RPMI7951 (cell line): ENCODE measurements at regions not wholly inside any gene's neighbourhood (a gene's known extent, or its start where the extent isn't known, plus 50 kb on each side); places are given as distances from the start of the nearest gene placed in this dataset.

Source experiments
- DNase-seq: peaks from one replicate; pipeline ENCODE4 v3.0.0-alpha.2; 2012; ENCODE audit warnings: low read depth

- DNase-seq, result no peak
Measured at GRCh38 chr18:57202881-57203280, 56.0 kb downstream of the BOD1L2 start.

DNA sequence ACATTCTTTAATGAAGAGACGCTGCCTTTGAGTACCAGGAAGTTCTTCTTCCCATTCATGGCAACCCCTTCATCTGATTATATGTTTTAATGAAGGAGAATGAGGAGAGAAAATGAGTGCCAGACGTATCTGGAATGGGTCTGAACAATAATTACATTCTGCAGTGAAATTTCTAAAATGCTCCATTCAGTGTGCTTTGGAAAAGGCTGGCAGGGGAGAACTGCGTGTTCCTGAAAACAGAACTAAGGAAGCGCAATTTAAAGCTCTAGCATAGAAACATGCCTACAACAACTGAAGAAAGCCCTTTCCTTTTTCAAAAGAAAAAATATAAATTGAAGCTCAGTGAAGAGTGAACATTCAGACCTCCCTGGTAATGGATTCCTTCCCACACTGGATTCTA, 58.8 kb downstream of the BOD1L2 start:
- DNase-seq, result no peak

- DNase-seq, result no peak
Measured at GRCh38 chr18:57207124-57207916, 60.4 kb downstream of the BOD1L2 start.

DNA sequence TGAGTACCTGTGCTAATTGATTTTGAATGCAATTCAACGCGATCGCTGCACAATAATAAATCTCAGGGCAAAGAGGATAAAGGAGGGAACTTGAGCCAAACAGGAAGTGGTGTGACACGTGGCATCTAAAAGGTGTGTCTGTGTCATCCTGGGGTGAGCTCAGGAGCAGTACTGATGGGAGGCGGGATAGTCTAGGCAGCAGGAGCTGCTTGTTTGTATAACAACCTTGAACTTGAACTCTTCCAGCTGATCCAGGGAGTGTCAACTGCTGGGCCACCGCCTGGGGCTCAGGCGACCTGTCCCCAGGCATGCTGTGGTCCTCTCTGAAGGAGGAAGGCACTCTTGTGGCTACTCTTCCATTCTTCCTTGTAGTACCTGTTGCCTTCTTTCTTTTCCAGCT, 61.2 kb downstream of the BOD1L2 start:
- DNase-seq, result no peak

DNA sequence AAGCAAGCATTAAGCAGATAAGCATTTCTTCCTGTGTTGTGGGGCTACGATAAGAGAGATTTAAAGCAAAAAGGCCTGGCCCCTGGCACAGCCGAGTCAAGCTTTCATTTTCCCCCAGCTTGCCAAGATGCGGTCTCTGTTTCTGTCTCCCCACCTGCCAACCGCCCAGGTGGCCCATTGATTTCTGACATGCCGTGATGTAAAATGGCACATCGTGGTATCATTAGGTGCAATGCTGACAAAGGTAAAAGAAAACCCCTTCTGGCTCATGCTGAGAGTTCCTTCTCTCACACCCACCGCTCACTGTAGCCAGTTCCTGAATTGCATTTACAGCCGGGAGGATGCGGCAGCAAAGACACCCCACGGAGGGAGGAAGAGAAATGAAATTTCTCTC, 62.8 kb downstream of the BOD1L2 start:
- no peak for DNase-seq

DNA sequence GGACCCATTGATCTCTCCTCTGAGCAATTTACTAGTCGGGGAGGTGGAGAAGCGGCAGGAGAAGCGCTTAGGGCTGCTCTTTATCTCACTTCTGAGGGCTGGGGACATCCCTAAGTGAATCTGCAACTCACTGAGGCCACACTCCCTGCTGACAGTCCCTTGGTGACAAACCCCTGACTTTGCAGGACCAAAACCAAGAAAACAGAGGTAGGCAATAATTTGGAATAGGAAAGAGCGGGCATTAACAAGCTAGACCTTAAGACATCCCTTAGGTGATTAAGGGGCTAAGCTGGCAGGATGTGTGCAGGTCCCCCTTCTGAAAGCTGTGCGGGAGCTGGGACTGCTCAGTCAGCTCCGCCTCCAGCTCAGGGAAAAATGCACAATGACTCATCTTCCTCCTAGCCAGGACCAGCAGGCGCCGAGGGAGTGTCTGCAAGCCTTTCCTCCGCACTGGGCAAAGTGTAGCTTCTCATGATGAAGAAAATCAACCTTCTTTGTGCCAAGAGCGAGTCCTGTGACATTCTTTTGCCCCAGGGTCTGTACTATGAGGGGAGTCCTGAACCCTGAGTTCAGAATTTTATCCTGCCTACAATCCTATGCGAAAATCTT, 63.3 kb downstream of the BOD1L2 start:
- peak; percentile 80 for DNase-seq

DNA sequence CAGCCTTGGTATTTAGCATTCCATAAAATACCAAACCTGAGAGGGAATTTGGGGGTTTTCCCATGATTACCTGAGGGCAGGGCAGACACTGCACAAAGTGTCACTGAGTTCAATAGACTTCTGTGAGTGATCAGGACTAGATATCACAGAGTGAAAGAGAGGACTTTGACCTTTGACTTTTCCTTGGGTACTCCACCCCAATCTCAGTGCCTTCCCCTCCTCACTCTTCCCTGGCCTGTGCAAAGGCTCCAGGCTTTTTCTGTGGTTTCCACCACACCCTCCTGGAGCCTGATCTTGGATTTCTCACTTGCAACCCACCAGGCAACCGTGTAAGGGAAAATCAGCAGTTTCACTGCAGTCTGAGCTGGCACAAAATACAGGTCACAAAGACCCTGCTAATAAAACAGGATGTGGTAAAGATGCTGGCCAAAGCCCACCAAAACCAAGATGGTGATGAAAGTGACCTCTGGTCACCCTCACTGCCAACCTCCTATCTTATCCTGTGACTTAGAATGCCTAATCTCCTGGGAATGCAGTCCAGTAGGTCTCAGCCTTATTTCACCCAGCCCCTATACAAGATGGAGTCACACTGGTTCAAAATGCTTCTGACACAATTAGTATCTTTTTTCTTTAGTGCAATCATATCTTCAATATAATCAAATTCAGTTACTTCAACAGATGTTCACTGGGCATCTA, 64.0 kb downstream of the BOD1L2 start:
- DNase-seq, result peak; percentile 65

DNA sequence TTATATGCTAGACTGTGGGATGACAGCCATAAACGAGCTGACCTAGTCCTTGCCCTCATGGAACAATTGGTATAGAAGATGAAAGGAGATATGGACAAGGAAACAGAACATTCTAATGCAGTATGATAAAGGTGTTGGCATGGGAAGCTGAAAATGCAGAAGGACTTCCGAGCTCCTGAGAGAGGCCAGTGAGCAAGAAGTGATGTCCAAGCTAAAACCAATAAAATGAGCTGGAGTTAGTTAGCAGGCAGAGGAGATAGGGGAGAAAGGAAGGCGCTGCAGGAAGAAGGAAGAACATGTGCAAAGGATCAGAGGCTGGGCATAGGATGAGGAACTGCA, 64.5 kb downstream of the BOD1L2 start:
- no peak for DNase-seq

DNA sequence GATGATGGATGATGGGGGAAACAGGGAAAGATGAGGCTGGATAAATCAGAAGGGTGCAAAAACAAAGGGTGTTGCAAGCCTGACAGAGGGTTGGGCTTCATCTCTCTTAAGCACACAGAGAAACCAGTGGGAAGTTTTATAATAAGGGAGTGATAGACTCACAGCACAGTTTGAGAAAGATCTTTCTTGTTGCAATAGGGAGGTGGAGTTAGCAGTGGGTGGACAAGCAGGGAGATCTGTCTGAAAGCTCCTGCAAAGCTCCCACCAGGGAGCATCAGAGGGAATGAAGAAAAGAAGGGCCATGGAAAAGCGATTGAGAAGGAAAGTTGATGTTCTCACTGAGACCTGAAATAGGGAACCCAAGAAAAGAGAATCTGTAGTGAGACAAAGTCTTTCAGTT, 64.9 kb downstream of the BOD1L2 start:
- no peak for DNase-seq

GRCh38 chr18:57212678-57213077, 65.8 kb downstream of the BOD1L2 start:
- no peak for DNase-seq

DNA sequence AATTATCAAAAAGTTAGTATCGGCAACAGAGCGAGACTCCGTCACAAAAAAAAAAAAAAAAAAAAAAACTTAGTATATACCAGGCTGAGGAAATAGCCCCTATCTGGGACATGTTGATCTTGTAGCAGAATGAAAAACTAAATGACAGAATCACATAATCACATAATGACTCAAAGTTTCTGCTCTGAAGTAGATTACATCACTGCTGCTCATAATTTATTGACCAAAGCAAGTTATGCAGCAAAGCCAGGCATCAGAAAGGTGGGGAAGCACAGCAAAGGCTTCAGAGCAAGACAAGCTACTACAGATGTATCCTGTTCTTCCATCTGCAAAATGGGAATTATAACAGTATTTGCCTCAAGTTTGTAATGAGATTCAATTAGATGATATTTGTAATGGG, 68.1 kb downstream of the BOD1L2 start:
- no peak for DNase-seq

DNA sequence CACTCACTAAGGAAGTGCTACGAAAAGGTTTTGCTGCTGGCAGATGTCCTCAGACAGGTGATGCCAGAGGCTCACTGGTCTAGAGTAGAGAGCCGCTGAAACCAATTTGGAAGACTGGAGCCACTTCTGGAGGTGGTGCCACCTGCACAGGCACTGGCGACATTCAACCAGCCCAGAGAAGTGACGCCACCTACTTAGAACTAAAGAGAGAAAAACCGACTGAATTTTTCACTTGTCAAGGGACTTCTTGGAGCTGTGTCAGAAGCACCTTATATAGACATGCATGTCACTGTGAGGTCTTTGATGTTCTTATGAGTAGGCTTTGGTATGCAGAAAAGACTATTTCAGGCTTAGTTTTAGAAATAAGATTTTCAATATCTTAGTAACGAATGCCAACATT, 71.4 kb downstream of the BOD1L2 start:
- no peak for DNase-seq

DNA sequence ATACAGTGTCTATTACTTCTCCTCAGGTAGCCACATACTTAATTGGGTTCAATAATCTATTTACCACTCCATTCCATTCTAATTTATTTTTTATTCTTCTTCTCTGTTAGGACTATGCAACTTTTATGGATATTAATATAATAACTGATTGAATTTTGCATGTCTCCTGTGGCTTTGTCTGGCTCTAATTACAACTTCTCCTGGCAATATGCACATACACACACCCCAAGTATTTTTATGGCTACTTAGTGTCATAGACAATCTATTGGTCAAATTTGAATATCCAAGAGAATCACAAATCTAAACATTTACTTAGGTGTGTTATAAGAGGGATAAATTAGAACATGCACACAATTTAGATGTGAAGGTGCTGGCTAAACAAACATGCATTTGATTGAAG, 73.1 kb downstream of the BOD1L2 start:
- no peak for DNase-seq

- DNase-seq, result no peak
Measured at GRCh38 chr18:57220480-57220879, 73.6 kb downstream of the BOD1L2 start.

DNA sequence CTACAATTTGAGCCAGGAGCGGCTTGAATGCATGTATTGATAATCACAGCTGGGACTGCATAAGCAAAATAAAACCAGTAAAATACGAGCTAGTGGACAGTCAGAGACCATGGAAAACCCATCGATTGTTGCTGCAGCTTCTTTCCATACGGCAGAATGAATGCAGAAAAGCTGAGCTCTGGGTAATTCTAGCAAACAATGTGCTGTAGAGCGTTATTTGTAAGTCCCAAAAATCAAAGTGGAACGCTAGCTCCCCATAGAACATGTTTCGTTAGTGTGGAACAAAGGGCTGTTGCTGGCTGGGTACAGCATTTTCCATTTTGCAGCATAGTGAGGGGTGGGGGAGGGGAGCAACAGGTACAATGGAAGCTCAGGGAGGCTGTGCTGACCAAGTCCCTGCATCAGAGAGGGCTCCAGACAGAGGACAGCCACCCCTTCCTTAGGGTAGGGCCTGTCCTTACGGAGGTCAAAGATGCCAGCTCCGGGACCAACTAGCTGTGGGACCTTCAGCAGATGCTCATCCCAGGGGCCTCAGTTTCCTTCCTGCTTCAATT, 74.1 kb downstream of the BOD1L2 start:
- DNase-seq, result no peak

DNA sequence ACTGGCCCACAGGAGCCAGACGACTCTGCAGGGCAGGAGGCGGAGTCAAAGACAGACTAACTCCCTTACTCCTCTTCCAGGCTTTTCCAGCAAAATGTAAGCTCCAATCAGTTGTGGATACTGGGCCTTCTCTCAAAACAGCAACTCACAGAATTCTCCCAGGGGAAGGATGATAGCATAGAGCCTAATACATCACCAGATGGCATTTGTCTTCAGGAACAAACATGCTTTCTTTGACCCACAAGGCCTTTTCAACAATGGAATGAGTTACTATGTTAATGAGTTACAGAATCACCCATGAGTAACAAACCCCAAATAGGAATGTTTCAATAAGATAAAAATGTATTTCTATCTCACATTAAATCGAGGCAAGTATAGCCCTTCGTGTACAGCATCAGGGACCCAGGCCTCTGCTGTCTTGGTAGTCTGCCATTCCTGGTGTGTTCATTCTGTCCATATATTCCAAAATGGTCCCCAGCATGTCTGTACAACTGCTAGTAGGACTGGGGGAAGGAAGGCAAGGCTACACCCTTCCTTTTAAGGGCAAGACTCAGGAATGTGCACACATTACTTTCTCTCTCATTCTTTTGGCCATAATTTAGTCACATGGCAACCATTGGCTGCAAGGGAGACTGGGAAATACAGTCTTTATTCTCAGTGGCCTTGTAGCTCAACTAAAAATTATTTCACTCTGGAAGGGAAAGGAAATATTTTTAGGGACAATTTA, 76.4 kb downstream of the BOD1L2 start:
- DNase-seq, result no peak

DNA sequence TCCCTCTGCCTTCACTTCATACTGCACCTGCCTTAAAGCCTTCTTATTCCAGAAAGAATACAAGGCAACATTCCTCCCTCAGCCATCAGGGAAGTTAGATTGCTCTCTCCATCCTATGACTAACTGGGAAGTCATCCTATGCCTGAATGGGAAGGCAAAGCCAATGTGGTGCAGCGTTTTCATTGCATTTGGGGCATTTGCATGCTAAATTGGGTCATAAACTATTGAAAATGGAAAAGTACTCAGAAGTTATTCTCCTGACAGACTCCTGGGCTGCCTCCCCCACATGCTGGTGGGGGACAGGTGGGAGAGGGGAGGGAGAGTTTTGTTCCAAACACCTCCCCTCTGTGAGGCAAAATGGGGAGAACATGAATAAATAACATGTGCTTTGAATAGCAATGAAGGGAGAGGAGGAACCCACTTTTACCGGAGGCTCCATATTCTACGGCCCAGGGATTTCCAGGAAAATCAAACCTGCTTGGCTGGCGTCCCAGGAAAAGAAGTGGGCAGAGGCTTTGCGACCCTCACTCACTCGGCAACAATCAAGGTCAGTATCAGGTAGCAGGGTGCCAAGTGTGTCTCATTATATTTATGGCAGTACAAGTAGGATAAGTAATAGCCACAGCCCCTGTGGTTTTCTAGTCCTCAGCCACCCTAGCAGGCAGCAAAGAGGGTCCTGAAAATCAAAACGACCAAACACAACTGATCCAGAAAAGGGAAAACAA, 84.1 kb downstream of the BOD1L2 start:
- DNase-seq, result no peak

DNA sequence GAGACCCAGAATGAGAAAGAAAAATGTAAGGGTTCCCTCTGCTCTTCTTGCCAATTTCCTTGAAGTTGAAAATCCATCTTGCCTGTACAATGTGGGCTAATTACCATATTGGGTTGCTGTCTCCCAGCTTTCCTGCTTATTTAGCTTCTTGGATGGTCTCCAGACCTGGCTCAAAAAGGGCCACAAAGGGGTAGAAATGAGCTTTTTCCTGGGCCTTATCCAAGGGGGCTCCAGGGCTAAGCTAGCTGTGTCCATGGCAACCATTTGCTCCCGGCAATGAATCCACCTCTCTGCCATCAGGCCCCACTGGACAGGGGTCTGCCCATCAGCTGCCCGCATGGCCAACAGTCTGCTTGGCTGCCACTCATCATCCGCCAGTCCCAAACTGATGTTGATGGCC, 85.0 kb downstream of the BOD1L2 start:
- no peak for DNase-seq

GRCh38 chr18:57234346-57234745, 87.5 kb downstream of the BOD1L2 start:
- no peak for DNase-seq

DNA sequence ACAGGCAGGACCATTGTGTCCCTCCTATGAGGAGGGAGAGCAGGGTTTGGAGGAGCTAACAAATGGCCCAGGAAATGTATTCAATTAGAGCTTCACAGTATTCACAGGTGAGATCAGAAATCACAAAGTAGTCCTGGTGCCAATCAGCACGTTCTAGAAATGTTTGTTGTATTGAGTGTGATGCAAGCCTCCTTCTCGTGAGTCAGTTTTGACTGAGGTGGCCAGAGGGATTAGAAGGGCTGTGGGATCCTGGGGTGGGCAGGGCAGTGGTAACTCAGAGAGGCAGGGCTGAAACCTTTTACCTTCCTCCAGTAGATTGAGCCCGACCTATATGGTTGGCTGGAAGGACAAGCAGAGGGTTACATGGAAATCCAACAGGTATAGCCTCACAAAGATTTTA, 95.0 kb downstream of the BOD1L2 start:
- no peak for DNase-seq

DNA sequence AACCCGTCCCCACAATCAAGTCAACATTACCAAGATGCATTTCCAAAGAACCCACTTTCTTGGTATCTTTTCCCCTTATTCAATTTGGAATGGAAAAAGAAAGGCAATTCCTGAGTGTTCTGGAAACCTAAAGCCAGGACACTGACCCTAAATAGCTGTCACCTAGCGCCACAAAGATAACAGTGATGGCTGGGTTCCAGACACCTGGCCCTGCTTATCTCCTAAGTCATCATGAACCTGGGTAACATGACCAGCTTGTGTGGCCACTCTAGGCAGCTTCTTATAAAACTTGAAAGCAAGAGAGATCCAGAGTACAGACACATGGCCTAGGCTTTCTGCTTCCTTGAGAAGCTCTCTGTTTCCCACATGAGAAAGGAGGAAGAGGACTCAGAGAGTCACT, 95.4 kb downstream of the BOD1L2 start:
- DNase-seq, result no peak
